Spleen (tissue), 11 donors: ENCODE measurements at regions not wholly inside any gene's neighbourhood (a gene's known extent, or its start where the extent isn't known, plus 50 kb on each side); places are given as distances from the start of the nearest gene placed in this dataset.

Experiments used
- DNase-seq: peaks from one replicate; pipeline ENCODE4 v3.0.0-alpha.2; 2020
- H3K27ac ChIP-seq, 8 donors: fragments of 200-600 bp; sonication (generic) in 7 of 8; 1 replicate in 4 of 8; 2 replicates in 4 of 8; pipeline versions ENCODE4 v1.5.0 to v1.8.0; 2016 to 2021; ENCODE audit warnings: inconsistent platforms in 4 of 8, mild to moderate bottlenecking in 4 of 8, moderate library complexity in 1 of 8
- H3K27me3 ChIP-seq, 7 donors: fragments of 200-600 bp; sonication (generic) in 6 of 7; replicated peaks in 1 of 7; 1 replicate in 4 of 7; 2 replicates in 3 of 7; pipeline versions ENCODE4 v1.5.0 to v1.8.0; 2016 to 2021; ENCODE audit warnings: inconsistent platforms in 3 of 7, mild to moderate bottlenecking in 1 of 7
- H3K36me3 ChIP-seq, 6 donors: fragments of 200-600 bp; sonication (generic) in 5 of 6; 1 replicate in 4 of 6; 2 replicates in 2 of 6; pipeline versions ENCODE4 v1.5.0 to v1.8.0; 2016 to 2021; ENCODE audit warnings: inconsistent platforms in 2 of 6
- H3K4me1 ChIP-seq, 6 donors: fragments of 200-600 bp; sonication (generic) in 5 of 6; 1 replicate in 3 of 6; 2 replicates in 3 of 6; pipeline versions ENCODE4 v1.5.0 to v1.8.0; 2016 to 2021; ENCODE audit warnings: inconsistent platforms in 3 of 6
- H3K4me3 ChIP-seq, 8 donors: fragments of 200-600 bp; sonication (generic) in 7 of 8; 1 replicate in 4 of 8; 2 replicates in 4 of 8; pipeline versions ENCODE4 v1.5.0 to v1.8.0; 2016 to 2021; ENCODE audit warnings: inconsistent platforms in 4 of 8, mild to moderate bottlenecking in 4 of 8, moderate library complexity in 2 of 8
- H3K9me3 ChIP-seq, 8 donors: fragments of 200-600 bp; sonication (generic) in 7 of 8; 1 replicate in 4 of 8; 2 replicates in 4 of 8; pipeline versions ENCODE4 v1.5.0 to v1.8.0; 2016 to 2021; ENCODE audit warnings: inconsistent platforms in 4 of 8
- POLR2A ChIP-seq, 3 donors: fragments of 450-650 bp; IDR thresholded peaks; one replicate each; pipeline ENCODE4 v1.5.1; 2017; ENCODE audit warnings: antibody characterized with exemption in 3 of 3, mild to moderate bottlenecking in 1 of 3
- POLR2AphosphoS5 ChIP-seq, 3 donors: sonication (generic); formaldehyde crosslinking; IDR thresholded peaks; one replicate each; pipeline ENCODE4 v1.5.1; 2017; ENCODE audit warnings: antibody characterized with exemption in 3 of 3
- WGBS, 5 donors: extraction: QIAGEN DNeasy Blood & Tissue Kit in 3 of 5; methylation state at CpG; one replicate each; pipeline versions ENCODE4 v1.1.5 to v1.1.7; 2013 to 2018; 5-methylcytosine and 5-hydroxymethylcytosine counted together
- intact Hi-C: fragments of 100-400 bp; cut with DNase I; formaldehyde crosslinking; loops from one replicate; pipeline ENCODE4 v1.15.0; 2023; ENCODE audit warnings: low total_unique reads
- TF ChIP-seq, protein P1 (sequence below), 11 experiments: fragments of 200-600 bp in 7 of 11; fragments of 450-650 bp in 4 of 11; sonication (generic) in 4 of 11; IDR thresholded peaks in 8 of 11; conservative IDR thresholded peaks in 3 of 11; 1 replicate in 7 of 11; 2 replicates in 4 of 11; pipeline versions ENCODE4 v1.4.0 to v1.8.0; 2016 to 2021; ENCODE audit warnings: antibody characterized with exemption in 11 of 11, inconsistent platforms in 4 of 11, mild to moderate bottlenecking in 1 of 11
- donor health status: healthy with polysubstance abuse.
- donor health status: DM: no; HTN: no; CAD: no; lungs with moderate emphysema.
- donor health status: DM: no; HTN: no; CAD: no.
- donor health status: Bipolar disorder and iron deficiency.
- donor health status: healthy.
- donor health status: DM: no; HTN: no; CAD: no.
- donor health status: DM: yes; HTN: yes; CAD: no.

DNA sequence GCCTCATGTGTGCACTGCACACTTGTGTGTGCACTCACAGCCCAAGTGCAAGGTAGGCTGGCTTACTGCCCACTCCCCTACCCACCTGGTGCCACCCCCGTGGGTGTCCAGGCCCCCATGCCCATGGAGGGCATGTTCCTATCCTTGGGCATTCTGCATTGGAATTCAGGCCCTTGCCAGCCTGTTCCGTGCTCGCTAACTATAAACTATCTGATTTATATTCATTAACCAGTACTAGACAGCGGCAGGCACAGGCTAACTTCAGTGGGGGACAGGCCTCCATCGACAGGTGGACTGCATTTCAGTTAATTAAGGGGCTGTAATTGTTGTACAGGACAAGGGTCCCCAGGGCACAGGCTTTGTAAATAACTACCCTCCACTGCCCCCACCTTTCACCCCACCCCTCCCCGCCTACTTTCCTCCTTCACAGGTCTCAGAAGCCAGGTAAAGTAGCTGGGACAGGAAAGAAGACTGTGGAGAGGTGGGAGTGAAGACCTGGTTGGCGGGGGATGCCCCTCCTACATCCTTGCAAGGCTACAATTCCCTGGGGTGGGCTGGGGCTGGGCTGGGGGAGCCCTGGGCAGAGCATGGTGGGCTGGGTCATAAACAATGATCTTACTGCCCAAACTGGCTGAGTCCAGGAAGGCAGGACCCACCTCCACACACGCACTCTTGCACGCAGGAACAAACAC lies 119.0 kb upstream of the LHX1 start:
- no peak overlapping the region for H3K27ac ChIP-seq
- H3K27me3 ChIP-seq: peaks cover 0 to 89% (median 22%) of the 10 kb centered on the region in 7 donors
- TF ChIP-seq POLR2A (IDR thresholded peaks at IDR 0.05): no peak
- TF ChIP-seq, protein P1, sequence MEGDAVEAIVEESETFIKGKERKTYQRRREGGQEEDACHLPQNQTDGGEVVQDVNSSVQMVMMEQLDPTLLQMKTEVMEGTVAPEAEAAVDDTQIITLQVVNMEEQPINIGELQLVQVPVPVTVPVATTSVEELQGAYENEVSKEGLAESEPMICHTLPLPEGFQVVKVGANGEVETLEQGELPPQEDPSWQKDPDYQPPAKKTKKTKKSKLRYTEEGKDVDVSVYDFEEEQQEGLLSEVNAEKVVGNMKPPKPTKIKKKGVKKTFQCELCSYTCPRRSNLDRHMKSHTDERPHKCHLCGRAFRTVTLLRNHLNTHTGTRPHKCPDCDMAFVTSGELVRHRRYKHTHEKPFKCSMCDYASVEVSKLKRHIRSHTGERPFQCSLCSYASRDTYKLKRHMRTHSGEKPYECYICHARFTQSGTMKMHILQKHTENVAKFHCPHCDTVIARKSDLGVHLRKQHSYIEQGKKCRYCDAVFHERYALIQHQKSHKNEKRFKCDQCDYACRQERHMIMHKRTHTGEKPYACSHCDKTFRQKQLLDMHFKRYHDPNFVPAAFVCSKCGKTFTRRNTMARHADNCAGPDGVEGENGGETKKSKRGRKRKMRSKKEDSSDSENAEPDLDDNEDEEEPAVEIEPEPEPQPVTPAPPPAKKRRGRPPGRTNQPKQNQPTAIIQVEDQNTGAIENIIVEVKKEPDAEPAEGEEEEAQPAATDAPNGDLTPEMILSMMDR (IDR thresholded peaks at IDR 0.05 in 8 of 11, conservative IDR thresholded peaks at IDR 0.05 in 3 of 11): no peak
- no peaks in the 10 kb centered on the region for H3K4me1 ChIP-seq
- H3K9me3 ChIP-seq: no peaks in the 10 kb centered on the region
- DNase-seq: no peak
- H3K4me3 ChIP-seq: no peak overlapping the region
- H3K36me3 ChIP-seq: no peaks in the 10 kb centered on the region
- 68 to 82% (median 81%) methylated on average over 8 to 9 of the region's 9 CpGs for WGBS, 5 donors
- intact Hi-C loops: no loop called here

DNA sequence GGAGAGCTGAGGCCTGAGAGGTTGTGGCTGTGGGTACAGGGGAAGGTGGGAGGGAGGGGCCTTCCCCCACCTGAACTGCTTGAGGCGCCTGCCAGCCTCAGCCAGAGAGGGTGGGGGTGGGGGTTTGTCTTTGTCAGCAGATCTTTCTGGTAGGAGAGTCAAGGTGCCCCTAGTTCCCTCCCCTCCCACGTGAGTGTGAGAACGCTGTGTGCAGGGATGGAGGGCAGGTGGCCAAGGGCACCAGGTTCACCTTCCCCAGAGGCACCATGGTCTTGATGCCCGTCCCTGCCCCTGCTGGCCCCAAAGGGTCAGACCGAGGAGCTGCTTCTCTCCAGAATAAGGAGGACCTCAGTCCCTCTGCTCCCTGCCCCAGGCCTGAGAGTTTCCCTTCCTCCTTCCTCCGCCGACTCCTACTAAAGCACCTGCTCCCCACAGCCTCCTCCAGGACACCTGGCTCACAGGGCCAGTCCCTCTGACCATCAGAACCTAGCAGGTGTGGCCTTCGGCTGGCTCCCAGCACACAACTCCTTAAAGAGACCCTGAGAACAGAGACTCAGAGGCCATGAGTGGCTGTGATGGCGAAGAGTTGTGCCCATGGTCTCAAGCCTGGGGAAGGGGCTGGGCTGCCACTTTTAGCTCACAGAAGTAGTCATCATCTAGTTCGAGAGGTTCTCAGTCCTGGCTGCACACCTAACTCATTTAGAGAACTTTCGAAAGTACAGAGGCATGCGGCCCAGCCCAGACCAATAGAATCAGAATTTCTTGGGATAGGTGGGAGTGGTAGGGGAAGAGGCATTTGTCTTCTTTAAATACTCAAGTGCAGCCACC lies 113.2 kb upstream of the LHX1 start:
- WGBS, 5 donors: 59 to 87% (median 67%) methylated on average over 9 to 12 of the region's 12 CpGs
- H3K36me3 ChIP-seq: no peaks in the 10 kb centered on the region
- intact Hi-C loops: no loop called here
- H3K27me3 ChIP-seq: peaks cover 3 to 84% (median 30%) of the 10 kb centered on the region in 7 donors
- no peak overlapping the region for H3K4me3 ChIP-seq
- H3K4me1 ChIP-seq: no peaks in the 10 kb centered on the region
- no peaks in the 10 kb centered on the region for H3K9me3 ChIP-seq
- H3K27ac ChIP-seq: no peak overlapping the region
- TF ChIP-seq POLR2A (IDR thresholded peaks at IDR 0.05): no peak
- TF ChIP-seq, protein P1 (IDR thresholded peaks at IDR 0.05 in 8 of 11, conservative IDR thresholded peaks at IDR 0.05 in 3 of 11): no peak
- no peak for TF ChIP-seq POLR2AphosphoS5 (IDR thresholded peaks at IDR 0.05)
- DNase-seq: peak; percentile 46

DNA sequence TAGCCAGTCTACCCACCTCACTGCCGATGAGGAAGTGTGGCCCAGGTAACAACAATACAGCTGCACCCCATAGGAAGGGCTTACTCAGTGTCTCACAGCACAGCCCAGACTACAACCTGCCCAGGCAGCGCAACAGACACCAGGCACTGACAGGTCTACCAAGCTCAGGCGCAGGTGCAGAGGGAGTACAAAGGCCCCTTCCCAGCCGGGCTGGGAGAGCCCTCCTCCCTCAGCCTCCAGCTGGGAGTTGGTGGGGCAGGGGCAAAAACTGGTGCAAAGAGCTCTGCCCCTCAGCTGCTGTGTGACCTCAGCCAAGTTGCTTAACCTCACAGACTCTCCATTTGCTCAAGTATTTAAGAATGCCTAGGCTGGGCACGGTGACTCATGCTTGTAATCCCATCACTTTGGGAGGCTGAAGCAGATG lies 112.6 kb upstream of the LHX1 start:
- Histone ChIP-seq H3K36me3 (no peaks in the 10 kb centered on the region), H3K4me1 (no peaks in the 10 kb centered on the region), H3K9me3 (no peaks in the 10 kb centered on the region), H3K27ac (no peak overlapping the region), H3K27me3 (peaks cover 3 to 86% (median 30%) of the 10 kb centered on the region in 7 donors), H3K4me3 (no peak overlapping the region)
- intact Hi-C loops: no loop called here
- DNase-seq: peak; percentile 53
- TF ChIP-seq POLR2A (IDR thresholded peaks at IDR 0.05): no peak
- no peak for TF ChIP-seq POLR2AphosphoS5 (IDR thresholded peaks at IDR 0.05)
- TF ChIP-seq, protein P1 (IDR thresholded peaks at IDR 0.05 in 8 of 11, conservative IDR thresholded peaks at IDR 0.05 in 3 of 11): no peak
- WGBS, 5 donors: 76 to 100% (median 87%) methylated on average over 1 to 5 of the region's 5 CpGs

DNA sequence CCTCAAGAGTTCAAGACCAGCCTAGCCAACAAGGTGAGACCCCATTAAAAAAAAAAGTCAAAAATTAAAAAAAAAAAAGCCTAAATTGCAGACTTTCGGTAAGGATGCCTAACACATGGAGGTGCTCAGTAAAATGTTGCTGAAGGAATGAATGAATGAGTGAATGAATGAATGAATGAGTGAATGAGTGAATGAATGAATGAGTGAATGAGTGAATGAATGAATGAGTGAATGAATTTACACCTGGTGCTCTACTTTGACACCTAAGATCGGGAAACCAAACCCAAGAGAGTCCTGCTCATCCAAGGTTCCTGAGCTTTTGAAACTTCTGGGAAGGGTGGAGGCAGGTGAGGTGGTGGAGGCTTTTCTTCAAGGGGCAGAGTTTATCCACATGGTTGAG lies 112.2 kb upstream of the LHX1 start:
- Histone ChIP-seq H3K27ac (no peak overlapping the region), H3K9me3 (no peaks in the 10 kb centered on the region), H3K4me1 (no peaks in the 10 kb centered on the region), H3K36me3 (no peaks in the 10 kb centered on the region), H3K27me3 (peaks cover 3 to 82% (median 30%) of the 10 kb centered on the region in 7 donors), H3K4me3 (no peak overlapping the region)
- TF ChIP-seq POLR2A (IDR thresholded peaks at IDR 0.05) (no peak), POLR2AphosphoS5 (IDR thresholded peaks at IDR 0.05) (no peak)
- TF ChIP-seq, protein P1 (IDR thresholded peaks at IDR 0.05 in 8 of 11, conservative IDR thresholded peaks at IDR 0.05 in 3 of 11): no peak
- whole genome bisulfite sequencing, 5 donors: 85 to 95% (median 91%) methylated on average over 2 of the region's 2 CpGs
- intact Hi-C loops: no loop called here
- DNase-seq: no peak
